HG03342 (cell line): ENCODE measurements at regions not wholly inside any gene's neighbourhood (a gene's known extent, or its start where the extent isn't known, plus 50 kb on each side); places are given as distances from the start of the nearest gene placed in this dataset.

Experiments
- ATAC-seq: cut with Tn5 transposase; IDR thresholded peaks from one replicate; pipeline ENCODE4 v1.9.1; 2021; ENCODE audit warnings: mild to moderate bottlenecking, moderate library complexity; ENCODE audit not compliant: unreplicated experiment

DNA sequence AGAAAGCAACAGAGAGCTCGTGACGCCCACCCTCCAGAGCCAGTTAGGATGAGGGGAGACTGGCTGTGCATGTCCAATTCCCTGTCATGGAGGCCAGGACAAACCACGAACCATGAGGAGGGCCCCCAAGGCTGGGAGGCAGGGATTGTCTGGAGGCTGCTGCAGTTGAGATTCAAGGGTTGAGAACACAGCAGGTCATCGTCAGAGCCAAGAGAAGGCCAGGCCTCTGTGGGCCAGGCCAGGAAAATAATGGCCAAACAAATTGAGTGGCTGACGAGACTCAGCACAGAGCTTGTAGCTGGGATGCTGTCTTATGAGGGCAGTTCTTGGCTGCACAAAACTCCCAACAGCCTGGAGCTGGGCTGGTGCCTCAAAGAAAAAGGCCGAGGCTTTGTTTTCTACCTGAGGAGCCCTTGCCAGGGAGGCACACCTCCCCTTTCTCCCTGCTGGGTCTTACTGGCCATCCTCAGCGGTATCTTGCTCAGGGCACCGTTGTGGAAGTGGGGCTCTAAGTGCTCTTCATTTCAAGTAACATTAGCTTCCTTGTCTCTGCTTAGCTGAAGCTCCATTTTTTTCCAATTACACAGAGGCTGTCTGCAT, 665.9 kb downstream of the BCL11B start:
- ATAC-seq = no peak

DNA sequence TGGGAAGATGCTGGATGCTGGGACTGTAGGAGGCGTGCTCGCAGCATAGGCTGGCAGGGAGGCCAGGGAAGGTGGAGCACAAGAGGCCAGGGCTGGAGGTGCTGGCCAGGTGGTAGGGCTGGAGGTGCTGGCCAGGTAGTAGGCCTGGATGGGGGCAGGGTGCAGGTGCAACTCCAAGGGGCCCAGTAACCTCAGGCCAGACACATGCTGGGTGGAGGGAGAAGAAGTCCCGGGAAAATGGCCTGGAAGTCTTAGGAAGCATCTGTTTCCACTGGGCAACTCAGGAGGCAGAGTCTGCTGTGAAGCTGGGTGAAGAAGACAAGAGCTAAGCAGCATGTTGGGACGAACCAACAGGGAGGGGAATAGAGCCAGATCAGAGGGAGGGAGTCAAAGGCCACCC, 665.2 kb downstream of the BCL11B start:
- no peak for ATAC-seq

DNA sequence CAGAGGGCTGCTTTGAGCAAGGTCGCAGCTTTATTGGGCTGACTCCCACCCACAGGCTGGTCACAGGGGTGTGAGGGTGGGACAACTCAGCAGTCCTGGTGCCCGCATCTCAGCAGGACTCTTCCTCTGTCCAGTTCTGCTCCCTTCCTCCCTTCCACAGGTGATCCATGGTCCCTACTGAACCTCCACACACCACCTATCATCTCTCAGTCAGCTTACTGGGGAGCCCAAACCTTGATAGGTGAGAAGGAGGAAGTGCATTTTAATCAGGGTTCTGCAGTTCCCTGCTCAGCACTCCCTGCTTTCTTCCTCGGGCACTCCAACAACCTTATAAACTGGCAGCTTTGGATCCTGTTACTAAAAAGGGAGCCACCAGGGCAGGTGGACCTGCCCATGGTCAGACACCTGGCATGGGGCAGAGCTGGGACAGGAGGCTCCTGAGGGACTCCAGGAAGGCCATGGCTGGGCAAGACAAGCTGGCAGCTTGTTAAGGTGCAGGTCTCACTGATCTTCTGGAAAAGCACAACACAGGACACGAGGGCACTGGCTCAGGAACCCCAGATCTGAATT, 664.6 kb downstream of the BCL11B start:
- no peak for ATAC-seq

DNA sequence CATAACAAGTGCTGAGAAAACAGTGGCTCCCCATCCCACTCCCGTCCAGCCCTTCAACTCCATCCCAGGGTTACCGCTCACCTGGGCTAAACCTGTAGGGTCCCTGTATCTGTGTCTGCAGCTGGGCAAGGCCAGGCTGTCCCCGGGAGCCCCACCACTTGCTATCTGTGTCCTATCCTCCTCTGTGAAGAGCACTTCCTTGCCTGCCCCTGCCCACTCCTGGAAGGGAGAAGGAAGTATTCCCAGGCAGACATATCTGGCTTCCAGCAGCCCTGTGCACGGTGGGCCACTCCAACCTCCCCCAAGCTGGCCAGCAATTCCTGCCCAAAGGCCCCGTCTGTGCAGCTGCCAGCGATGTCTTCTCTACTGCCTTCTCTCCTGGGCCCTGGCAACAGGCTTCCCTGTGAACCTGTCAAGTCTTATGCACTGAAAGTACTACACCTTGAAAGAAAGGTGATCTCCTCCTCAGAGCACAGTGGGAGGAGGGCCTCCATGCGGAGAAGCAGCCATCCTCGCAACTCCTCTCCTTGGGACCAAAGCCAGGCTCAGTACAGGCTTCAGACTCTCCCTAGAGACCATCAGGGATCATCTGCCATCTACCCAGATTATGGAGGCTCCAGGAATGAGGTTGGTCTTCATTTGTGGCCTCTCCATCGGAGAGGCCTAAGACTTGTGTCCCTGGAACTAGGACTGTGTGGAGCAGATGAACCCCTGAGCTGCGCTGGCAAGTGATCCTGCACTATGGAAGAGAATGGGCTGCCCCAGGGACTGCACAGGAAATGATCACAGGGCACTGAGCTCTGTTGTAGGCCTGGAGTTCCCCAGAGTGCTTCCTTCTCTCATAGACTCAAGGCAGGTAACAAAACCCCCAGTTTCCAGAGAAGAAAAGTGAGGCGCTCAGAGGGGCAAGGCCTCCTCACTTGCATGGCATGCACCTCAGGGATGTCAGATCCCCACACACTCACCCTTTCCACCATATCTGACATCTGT, 663.6 kb downstream of the BCL11B start:
- no peak for ATAC-seq

GRCh38 chr14:98612434-98613200, 659.4 kb downstream of the BCL11B start:
- no peak for ATAC-seq

DNA sequence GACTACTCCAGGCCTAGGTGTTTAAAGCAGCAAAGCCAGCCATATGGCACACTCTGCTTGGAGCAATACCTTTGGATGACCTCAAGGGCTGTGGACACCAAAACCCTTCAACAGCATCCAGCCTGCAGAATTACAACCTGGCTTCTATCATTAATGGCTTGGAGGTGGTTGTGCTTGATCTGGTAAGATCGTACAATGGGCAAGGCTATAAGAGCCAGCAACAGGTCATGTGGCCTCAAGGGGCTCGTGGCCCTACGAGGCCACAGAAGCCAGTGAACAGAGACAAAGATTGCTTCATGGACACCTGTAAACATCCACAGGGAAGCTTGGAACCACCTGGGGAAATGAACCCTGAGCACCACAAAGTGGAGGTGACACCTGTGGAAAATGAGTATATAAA, 657.3 kb downstream of the BCL11B start:
- no peak for ATAC-seq

- ATAC-seq = no peak
Observed at GRCh38 chr14:98622208-98623051, 649.6 kb downstream of the BCL11B start.

GRCh38 chr14:98623788-98624415, 648.1 kb downstream of the BCL11B start:
- no peak for ATAC-seq

DNA sequence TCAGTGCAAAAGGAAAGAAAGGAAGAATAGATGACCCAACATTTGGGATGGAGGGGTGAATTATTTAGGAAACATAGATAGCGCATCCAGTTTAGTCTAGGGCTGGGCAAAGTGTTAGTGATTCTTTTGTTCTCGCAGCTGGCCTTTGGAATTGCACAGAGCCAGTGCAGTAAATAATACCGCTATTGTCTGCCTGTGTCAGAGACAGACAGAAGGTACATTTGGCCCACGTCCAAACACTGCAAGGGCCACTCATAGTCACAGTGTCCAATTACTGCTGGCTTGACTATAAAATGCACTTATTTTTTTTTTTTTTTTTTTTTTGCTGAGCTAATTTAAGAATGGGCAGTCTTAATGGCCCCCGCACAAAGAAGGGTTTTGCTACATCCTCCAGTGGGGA, 638.6 kb downstream of the BCL11B start:
- no peak for ATAC-seq

GRCh38 chr14:98634043-98634820, 637.8 kb downstream of the BCL11B start:
- ATAC-seq = no peak

DNA sequence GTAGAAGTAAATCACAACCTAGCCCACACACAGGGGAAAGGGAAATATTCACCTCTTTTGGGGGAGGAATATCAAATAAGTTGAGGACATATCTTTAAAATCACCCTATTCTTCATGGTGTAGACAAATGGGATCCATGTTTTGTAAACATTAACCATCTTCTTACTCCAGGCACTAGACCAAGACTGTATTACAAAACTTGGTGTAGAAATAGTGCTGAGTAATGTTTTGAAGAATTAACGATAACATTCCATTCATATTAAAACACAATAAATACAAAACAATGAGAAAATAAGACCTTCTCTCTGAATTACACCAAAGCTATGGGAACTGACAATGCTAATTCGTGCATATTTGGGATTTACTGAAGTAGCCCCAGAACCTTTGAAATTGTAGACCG, 633.6 kb downstream of the BCL11B start:
- no peak for ATAC-seq

GRCh38 chr14:98647754-98648153, 624.2 kb downstream of the BCL11B start:
- ATAC-seq = no peak

GRCh38 chr14:98651037-98651436, 621.0 kb downstream of the BCL11B start:
- ATAC-seq = no peak

GRCh38 chr14:98665007-98665406, 607.0 kb downstream of the BCL11B start:
- ATAC-seq = no peak

DNA sequence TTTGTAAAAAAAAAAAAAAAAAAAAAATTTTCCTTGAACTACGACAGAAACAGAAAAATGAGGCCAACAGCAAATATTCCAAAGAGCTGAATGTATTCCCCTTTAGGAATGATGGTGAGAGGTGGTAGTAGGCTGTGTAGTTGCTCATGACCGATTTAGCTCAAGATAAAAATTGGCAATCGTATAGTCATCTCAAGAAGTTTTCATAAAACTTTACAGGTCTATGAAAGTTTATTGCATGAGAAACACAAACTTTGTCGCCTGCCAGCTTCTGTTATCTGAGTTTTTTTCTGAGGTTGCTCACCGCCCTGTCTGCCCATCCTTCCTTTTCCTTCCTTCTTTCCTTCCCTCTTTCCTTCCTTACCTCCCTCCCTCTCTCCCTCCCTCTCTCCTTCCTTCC, 605.5 kb downstream of the BCL11B start:
- ATAC-seq = no peak

DNA sequence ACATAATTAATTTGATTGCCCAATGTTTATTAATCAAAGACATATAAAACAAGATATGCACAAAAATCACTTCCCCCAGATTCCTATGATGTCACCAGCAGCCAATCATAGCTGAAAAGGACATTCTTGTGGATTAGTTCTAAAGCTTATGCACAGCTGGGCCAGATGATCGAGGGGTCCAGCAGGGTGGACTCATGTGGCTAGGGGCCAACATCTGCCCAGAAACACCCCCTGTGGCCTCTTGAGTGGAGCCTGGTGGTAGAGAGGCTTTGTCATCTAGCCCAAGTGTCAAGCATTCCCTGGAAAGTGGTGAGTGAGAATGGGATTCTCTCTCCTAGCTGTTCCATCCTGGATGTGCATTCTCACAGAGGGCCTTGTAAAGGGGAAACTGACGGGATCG, 590.0 kb downstream of the BCL11B start:
- ATAC-seq = no peak

DNA sequence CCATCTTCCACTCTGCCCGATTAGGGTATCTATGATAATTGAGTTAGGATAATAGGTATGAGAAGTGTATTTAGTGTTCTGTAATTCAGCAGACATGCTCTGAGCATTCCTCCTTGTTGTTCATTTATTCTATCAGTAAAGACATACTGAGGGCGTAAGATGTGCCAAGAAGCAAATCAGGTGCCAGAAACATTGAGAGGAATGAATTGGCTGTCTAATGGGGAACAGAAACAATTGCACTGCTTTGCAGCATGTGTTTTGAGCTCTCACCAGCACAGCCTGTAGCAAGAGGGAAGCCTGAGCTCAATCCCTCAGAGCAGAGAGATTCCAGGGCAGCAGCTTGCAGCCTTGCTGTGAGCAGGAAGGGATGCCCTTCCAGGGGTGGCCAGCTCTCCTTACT, 589.3 kb downstream of the BCL11B start:
- no peak for ATAC-seq

GRCh38 chr14:98684468-98684867, 587.5 kb downstream of the BCL11B start:
- ATAC-seq = no peak

GRCh38 chr14:98685725-98686124, 586.3 kb downstream of the BCL11B start:
- no peak for ATAC-seq
